T47D (cell line): ENCODE measurements at regions not wholly inside any gene's neighbourhood (a gene's known extent, or its start where the extent isn't known, plus 50 kb on each side); places are given as distances from the start of the nearest gene placed in this dataset.

Experiments used
- DNase-seq, 2 experiments: peaks; one replicate each; pipeline versions ENCODE4 v3.0.0 to v3.0.0-alpha.2; 2011 to 2012; ENCODE audit warnings: low read depth in 1 of 2, low spot score in 1 of 2
- JUND ChIP-seq: IDR thresholded peaks from 2 replicates; pipeline ENCODE4 v1.6.1; 2012; ENCODE audit warnings: low read depth
- in situ Hi-C: cut with HindIII; loops from 2 replicates; pipeline ENCODE4 v1.10.0; 2016; ENCODE audit warnings: low sequenced_read_pairs, low pct_unique_long_range_greater_than_20kb

DNA sequence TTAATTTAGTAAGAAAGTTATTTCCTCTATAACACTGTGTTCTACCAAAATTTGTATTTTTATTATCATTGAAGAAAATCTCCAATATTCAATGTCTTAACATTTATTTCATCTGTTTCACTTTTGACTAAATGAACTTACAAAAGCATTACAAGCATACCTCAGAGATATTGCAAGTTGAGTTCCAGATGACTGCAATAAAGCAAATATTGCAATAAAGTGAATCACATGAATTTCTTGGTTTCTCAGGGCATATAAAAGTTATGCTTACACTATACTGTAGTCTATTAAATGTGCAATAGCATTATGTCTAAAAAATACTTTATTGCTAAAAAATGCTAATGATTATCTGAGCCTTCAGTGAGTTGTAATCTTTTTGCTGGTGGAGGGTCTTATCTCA is 78.3 kb downstream of the TTC32 start:
- DNase-seq, result no peak
- TF ChIP-seq JUND, result no peak
- in situ Hi-C loops, result no loop called here

DNA sequence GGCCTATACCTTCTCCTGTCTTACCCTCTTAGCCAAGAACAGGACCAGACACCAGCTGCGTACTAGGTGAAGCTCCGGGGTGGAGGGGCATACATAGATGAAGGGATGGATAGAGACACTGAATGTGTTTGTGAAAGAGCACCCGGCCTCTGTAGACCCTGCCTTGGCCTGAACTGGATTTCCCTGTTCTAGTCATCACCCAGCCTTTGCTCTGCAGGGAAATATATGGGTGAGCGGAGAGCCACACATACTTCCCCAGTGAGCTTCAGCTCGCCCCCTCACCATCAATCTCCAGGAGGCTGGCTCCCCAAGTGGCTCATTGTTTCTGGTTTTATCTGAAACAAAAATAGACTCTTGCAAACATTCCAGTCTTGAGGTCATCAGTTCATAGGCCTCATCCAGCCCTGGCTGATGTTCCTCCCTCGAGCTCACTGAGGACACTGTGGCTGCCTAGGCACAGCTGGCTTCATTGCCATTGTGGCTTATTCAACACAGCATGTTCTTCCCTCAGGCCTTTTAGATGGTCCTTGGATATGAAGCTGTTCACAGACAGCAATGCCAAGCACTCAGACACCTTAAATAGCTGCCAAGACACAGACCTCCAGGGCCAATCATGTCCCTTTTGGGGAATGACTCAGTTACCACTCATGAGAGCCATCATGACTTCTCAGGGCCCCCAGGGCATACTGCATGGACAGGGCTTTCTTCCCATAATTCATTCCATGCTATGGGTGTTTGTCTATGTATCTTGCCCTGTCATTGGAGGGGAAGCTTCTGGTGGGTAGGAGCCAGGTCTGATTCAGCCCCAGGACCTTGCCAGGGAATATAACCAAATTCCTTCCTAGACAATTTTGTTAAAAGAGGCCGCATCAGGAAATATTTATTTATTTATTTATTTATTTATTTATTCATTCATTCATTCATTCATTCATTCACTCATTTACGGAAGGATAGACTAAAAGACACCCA is 82.4 kb downstream of the TTC32 start:
- in situ Hi-C loops, result no loop called here
- peak in 1 of 2 experiments; percentile 68 for DNase-seq
- no peak for TF ChIP-seq JUND

DNA sequence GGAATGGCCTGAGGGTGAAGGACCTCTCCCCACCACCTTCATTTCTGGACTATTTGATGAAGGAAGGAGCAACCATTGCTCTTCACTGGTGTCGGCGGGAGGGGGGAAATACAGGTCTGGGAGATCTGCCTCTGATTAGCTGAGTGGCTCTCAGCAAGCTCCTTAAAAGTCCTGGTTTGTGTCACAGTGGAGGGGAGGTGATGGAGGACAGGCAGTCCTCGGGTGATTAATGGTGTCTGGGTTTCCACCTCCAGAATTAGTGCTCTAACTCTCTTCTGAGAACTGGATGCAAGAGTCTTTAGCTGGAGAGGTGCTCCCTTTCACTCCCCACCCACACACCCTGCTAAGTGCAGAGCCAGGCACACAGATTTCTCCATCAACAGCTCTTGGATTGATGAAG is 83.2 kb downstream of the TTC32 start:
- in situ Hi-C loops, result no loop called here
- DNase-seq, result no peak
- TF ChIP-seq JUND, result no peak

DNA sequence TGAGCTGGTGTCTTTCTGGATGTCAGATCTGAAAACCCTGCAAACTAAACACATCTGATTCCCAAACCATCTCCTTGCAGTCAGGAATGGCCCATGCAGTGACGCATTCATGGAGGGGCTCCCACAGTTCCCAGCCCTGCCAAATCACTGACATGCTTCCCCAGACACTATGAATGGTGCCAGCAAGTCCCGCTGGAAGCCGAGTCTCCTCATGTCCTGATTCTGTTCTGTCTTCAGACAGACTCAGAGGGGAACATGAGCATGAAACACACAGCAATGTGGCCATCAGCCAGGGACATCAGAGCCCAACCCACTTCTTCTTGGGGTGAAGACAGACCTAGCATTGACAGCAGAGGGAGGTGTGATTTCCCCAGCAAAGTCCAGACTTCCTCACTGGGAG is 83.7 kb downstream of the TTC32 start:
- in situ Hi-C loops, result no loop called here
- no peak for TF ChIP-seq JUND
- DNase-seq, result no peak

DNA sequence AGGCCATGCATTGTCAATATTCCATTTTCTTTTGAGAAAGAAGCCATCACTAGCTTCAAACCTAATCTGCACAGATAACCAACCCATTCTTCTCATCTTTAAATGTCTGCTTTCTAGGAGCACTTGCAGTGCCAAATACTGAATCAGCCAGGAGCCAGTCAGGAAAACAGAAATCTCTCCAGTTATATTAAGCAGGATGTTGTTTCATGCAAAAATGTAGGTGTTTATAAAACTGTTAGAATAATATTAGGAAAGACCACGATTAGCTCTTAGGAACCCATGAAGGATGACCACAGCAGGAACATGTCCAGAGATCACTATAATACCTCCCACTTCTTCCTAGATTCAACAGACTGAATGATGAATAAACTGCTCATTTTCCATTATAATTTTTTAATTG is 86.0 kb downstream of the TTC32 start:
- no peak for DNase-seq
- in situ Hi-C loops, result no loop called here
- TF ChIP-seq JUND, result no peak

DNA sequence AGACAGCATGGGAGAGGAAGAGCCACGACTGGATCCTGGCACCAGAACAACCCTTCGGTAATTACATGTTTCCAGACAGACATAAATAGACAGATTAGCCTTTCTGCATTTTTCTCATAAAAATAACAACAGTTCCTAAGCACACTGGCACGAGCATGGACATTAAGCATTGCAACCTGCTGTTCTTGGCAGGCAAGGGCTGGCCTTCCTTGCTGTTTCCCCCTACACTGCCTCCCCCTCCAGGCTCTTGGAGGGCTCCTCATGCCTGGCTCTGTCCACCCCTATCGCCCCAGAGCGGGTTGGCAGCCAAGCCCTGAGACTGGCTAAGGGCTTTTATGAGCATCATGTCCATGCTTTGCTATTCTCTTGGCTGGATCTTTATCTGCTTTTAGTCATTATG is 89.6 kb downstream of the TTC32 start:
- DNase-seq, result no peak
- in situ Hi-C loops, result no loop called here
- no peak for TF ChIP-seq JUND

DNA sequence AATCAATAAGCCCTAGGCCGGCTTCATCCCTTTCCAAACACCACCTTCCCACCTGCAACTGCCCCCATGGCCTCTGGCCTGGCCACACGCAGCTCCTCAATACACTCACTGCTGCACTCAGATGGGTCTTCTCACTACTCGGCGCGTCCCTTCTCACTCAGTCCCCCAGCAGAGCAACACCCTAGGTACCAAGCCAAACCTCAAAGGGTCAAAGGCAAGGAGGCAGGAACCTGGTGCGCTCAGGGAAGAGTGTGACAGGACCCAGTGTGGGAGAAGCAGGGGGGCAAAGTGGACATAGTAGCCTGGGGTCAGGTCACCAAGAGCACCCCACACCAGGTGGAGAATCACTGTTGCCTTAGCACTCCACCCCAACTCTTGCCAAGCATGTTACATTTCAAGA is 90.6 kb downstream of the TTC32 start:
- DNase-seq, result no peak
- no peak for TF ChIP-seq JUND
- in situ Hi-C loops, result no loop called here

DNA sequence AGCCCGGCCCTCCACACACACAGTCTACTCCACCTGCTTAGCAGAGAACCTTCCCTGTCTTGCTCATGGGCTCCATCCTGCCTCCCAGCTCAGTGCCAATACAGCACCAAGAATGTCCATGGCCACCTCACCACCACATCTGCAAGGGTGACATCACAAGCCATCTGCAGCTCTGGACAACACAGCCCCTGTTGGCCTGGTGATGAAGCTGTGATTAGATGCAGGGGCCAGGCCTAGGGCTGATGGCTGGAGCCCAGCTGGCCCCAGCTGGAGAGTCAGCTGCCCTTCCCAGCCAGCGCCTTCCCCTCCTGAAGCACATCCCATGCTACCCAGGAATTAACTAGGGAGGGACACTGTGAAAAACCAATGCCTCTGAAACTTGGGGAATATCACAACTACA is 91.1 kb downstream of the TTC32 start:
- DNase-seq, result no peak
- in situ Hi-C loops, result no loop called here
- no peak for TF ChIP-seq JUND

DNA sequence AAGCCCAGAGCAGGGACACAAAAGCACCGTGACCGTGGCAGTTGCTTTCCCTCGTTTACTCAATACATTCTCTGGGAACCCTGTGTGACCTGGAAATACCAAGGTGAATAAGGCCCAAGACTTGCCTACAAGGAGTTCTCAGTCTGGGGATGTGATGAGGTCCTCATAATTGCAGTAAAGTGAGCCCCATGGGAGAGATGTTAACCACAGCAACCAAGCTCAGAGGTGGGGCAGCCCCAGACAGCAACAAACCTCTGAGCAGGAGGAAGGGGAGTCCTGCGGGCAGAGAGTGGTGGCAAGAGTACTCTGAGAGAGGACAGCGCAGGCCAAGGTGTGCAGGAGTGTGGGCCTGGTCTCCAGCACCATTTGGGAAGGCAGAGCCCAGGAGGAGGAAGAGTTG is 91.6 kb downstream of the TTC32 start:
- no peak for TF ChIP-seq JUND
- in situ Hi-C loops, result no loop called here

DNA sequence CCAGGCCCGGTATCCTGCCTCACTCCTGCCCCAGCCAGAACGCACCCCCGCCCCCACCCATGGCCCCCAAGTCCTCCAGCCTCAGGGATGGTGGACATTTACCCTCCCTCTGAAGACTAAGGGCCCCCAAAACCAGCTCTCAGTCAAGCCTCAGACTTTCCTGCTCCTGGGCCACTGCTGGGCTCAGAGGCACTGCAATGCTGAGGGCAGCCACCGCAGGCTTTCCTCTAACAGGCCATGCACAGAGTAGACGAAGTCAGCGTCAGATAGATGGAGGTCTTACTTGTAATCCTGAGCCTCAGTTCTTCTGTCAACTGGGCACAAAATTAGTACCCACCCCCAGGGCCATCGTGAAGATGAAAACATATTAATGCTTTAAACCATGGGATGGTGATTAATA is 92.6 kb downstream of the TTC32 start:
- no peak for DNase-seq
- TF ChIP-seq JUND, result no peak
- in situ Hi-C loops, result no loop called here

More for the DNA sequence above, 91.6 kb downstream of the TTC32 start:
- no peak for DNase-seq

DNA sequence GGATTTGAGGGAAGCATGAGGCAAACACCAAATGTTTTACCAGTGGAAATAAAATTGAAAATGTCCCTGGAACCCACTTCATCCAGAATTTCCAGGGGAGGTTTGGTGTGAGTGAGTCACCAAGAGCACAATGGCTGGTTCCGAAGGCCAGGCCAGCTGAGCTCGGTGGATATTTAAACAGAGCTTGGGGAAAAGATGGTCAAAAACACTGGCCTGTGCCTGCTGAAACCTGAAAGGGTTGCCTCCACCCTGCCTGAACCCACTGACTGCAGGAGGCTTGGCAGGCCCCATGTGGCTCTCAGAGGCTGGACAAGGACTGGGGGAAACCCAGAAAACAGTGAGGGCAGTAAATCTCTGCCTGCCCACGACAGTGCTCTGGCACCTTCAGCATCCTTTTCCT is 93.9 kb downstream of the TTC32 start:
- TF ChIP-seq JUND, result no peak
- DNase-seq, result no peak
- in situ Hi-C loops, result no loop called here

DNA sequence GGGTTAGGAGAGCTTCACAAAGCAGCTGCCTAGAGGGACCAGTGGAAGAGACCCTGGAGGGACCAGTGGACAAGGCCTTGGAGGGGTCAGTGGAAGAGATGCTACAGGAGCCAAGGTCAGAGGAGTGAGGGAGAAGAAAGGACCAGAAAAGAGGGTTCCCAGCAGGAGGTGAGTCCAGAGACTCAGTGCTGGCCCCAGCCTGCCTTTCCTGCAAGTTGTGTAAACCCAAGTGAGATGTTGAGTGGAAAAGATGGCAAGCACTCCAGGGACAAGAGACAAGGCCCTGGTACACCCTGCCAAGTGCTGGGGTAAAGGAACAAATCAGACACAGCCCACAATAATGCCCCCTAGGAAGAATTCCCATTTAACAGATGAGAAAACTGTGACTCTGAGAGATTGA is 94.4 kb downstream of the TTC32 start:
- in situ Hi-C loops, result no loop called here
- TF ChIP-seq JUND, result no peak
- no peak for DNase-seq

DNA sequence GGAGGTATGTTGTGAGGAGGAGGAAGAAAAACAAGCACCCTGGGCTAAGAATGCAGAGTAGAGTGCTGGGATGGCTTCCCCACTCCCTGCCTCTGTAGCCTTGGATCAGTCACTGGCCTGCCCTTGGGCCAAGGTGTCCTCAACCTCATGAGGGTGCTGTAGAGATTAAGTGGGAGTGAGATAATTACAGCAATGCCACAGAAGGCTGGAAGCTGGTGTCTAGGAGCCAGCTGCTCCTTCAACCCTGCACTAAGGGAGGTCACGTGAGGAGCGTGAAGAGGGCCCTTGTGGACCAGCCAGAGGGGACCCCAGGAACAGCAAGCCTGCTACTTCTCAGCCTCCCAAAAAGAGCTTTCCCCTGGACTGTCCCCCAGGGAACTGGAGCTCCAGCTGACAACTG is 95.2 kb downstream of the TTC32 start:
- in situ Hi-C loops, result no loop called here
- TF ChIP-seq JUND, result no peak
- DNase-seq, result no peak

DNA sequence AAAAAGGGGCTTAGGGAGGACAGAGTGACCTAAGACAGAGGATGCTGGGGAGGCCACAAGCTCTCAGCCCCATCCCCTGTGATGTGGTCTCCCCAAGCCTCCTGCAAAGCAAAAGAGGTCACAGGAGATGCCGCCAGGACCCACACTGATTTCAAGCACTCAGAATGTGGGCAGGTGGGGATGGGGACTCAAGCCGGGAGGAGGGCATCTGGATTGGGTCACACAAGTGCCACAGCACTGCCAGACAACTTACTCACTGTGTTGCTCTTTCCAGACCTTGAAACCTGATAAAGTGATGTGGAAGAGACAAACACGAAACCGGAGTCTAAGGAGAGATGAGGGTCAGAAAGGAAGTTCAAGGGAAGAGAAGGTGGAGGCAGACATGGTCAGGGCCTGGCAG is 95.7 kb downstream of the TTC32 start:
- no peak for DNase-seq
- in situ Hi-C loops, result no loop called here
- TF ChIP-seq JUND, result no peak
